HUDEP-2 (cell line): ENCODE measurements at regions not wholly inside any gene's neighbourhood (a gene's known extent, or its start where the extent isn't known, plus 50 kb on each side); places are given as distances from the start of the nearest gene placed in this dataset.
"Not testable (repeated sequence)": the region's sequence is repeated elsewhere in the genome, so short reads cannot be mapped to it uniquely, and the experiment has no call there.

ENCODE experiments used
- DNase-seq, 76 experiments: peaks; one replicate each; lab custom pipeline; 2025; ENCODE audit not compliant: unreplicated experiment in 76 of 76; lab: John Stamatoyannopoulos, UW

GRCh38 chr3:150140614-150141321, 170.1 kb upstream of the PFN2 start:
- no peak for DNase-seq

GRCh38 chr3:150138824-150139223, 168.1 kb upstream of the PFN2 start:
- DNase-seq = no peak

- DNase-seq = no peak
Observed at GRCh38 chr3:150136242-150136641, 165.5 kb upstream of the PFN2 start.

GRCh38 chr3:150135287-150135721, 164.6 kb upstream of the PFN2 start:
- DNase-seq = no peak

GRCh38 chr3:150133293-150133692, 162.6 kb upstream of the PFN2 start:
- DNase-seq = no peak

- DNase-seq = no peak
Observed at GRCh38 chr3:150132101-150132749, 161.5 kb upstream of the PFN2 start.

GRCh38 chr3:150131663-150132062, 161.0 kb upstream of the PFN2 start:
- no peak for DNase-seq

GRCh38 chr3:150130404-150131100, 159.9 kb upstream of the PFN2 start:
- DNase-seq = no peak

- no peak for DNase-seq
Observed at GRCh38 chr3:150129166-150129565, 158.5 kb upstream of the PFN2 start.

- DNase-seq = no peak
Observed at GRCh38 chr3:150128126-150128525, 157.4 kb upstream of the PFN2 start.

GRCh38 chr3:150127011-150127490, 156.4 kb upstream of the PFN2 start:
- DNase-seq = no peak

- DNase-seq = no peak
Observed at GRCh38 chr3:150124142-150124541, 153.4 kb upstream of the PFN2 start.

GRCh38 chr3:150123249-150123648, 152.6 kb upstream of the PFN2 start:
- not testable (repeated sequence) for DNase-seq

- no peak for DNase-seq
Observed at GRCh38 chr3:150118219-150118618, 147.5 kb upstream of the PFN2 start.

GRCh38 chr3:150117076-150117475, 146.4 kb upstream of the PFN2 start:
- no peak for DNase-seq

GRCh38 chr3:150116196-150116595, 145.5 kb upstream of the PFN2 start:
- DNase-seq = no peak

GRCh38 chr3:150114873-150115540, 144.3 kb upstream of the PFN2 start:
- no peak for DNase-seq

GRCh38 chr3:150114273-150114672, 143.6 kb upstream of the PFN2 start:
- no peak for DNase-seq

- no peak for DNase-seq
Observed at GRCh38 chr3:150110097-150110496, 139.4 kb upstream of the PFN2 start.

- no peak for DNase-seq
Observed at GRCh38 chr3:150107429-150108175, 136.9 kb upstream of the PFN2 start.
